ENCODE measurements at regions not wholly inside any gene's neighbourhood (a gene's known extent, or its start where the extent isn't known, plus 50 kb on each side); places are given as distances from the start of the nearest gene placed in this dataset.
"Not testable (repeated sequence)": the region's sequence is repeated elsewhere in the genome, so short reads cannot be mapped to it uniquely, and the experiment has no call there.

GRCh38 chr5:18999478-18999877 is 988.5 kb downstream of the CDH18 start:
- no peak for DNase-seq

DNA sequence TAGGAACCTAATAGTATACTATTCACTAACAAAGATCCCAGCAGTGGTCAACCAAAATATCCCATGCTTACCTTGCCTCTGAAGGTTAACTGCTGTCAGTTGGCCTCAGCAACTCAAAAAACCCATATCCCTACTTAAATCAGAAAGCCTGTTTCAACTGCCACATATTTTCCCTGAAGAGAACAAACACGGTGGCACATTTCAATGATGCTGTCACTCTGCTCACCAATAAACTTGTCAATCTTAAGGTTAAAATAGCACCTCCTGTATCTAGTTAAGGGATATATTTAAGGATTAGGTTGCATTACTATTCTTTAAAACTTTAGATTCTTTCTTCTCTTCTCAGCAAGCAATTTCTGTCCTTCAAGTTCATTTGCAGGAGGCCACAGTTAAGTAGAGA is 986.9 kb downstream of the CDH18 start:
- no peak for DNase-seq

DNA sequence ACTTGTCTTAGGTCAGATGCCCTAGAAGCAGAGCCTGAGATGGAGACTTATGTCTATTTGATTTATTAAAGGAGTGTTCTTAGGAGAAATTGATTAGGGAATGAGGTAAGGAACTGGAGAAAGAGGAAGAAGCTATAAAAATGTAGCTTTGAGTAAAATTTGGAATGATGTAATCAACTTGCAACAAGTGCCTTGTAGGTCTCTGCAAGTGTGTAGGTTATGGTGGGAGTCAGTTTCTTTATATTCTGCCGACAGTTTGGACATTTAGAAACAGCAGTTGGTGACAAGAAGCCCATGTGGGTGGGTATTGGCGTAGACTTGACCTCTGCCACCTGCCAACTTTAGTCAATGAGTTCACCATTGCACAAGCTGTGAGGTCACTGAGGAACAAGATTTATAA is 986.5 kb downstream of the CDH18 start:
- no peak for DNase-seq

- DNase-seq, result no peak
Observed at GRCh38 chr5:19002111-19002510, 985.9 kb downstream of the CDH18 start.

DNA sequence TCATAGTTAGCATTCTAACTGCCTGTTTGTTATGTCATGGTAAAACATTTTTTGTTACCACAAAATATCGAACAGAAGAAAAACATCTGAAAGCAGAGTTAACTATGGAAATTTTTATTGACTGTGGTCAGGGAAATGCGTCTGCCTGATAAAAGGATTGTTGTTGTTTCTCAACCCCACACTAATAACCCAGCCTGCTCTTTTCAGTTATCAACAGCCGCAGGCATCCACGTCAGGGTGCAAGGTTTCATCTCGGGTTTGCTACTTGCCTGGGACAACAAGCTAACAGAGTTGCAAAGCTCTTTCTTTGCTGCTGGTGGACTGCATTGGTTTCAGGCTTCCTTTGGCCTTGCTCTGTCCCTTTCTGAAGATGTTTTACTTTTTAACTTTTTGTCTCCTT is 969.2 kb downstream of the CDH18 start:
- DNase-seq, result no peak

DNA sequence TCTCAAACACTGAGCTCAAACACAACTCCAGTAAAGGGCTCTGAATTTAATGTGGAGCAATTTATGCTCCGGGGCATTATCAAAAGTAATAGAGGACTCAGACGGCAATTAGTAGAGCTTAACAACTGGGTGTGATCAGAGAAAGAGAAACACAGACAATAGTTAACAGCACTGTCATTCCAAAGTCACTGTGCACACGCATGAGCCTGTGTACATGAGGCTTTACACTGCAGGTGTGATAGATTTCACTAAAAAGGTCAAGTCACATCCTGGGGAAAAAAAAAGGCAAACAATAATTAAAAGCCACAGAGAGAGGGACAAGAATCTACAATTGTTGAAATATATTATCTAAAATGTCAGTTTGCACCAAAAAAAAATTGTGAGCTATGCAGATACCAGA is 956.5 kb downstream of the CDH18 start:
- DNase-seq, result no peak

DNA sequence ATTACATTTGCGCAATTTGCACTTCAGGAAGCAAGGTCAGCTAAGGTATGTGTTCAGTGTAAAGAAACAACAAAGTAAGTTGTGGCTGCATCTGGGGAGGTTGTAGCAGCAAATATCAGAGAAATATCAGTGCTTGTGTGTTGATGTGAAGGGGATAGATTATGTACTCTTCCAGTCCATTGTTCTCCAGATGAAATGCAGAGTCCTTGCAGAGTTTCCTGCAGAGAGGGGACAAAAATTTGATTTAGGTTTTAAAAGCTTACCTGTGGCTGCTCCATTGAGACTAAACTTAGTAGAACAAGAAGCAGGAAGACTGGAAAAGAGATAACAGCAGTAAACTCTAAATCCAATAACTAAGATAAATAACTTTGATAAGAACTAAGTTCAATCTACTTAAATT is 952.2 kb downstream of the CDH18 start:
- DNase-seq, result no peak

DNA sequence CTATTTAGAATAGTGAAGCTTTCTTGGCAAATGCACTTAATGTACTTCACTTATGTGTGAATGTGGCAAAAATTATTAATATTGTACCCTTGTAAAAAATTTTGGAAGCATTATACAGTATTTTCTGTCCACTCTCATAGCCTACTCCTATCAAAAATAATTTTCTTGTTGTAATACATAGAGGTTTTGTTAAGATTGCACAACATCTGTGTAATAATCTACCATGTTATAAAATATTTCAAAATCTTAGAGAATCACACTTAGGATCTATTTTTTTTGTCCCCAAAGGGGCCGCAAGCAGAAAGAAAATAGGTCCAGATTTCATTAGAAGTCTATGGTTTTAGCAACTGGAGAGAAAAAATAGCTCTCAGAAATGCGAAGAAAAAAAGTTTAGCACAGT is 945.9 kb downstream of the CDH18 start:
- no peak for DNase-seq

GRCh38 chr5:19044311-19044710 is 943.7 kb downstream of the CDH18 start:
- no peak for DNase-seq

DNA sequence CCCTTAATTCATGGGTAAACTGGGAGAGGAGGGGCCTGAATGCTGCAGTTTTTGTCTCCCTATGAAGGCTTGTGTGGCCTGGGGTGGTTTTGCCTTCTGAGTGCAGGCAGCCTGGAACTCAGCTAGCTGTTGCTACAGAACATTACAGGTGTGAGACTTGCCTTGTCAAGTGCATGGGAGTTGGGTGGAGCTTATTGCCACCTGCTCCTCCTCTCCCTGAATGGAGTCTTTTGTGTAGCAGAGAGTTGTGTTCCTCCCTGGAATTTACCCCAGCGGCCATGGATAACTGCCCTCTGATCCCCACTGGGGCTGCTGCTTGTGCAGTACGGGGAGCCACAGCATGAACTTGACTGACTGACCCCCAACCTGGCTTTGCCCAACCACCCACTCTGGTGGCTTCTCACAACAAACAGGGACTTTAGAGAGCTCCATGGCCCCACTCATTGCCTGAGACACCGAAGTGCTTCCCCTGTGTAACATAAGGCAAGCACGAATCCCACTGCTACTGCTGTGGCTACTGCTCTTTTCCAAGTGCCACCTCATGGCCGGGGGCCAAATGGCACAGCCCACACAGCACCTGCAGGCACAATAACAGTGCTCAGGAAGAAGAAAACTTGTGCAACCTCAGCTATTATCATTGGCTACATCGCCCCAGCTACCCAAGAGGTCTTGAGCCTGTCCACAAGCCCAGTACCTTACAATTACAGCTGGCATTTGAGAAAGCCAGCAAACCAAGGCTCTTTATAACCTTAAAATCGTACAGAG is 942.9 kb downstream of the CDH18 start:
- no peak for DNase-seq

- no peak for DNase-seq
Observed at GRCh38 chr5:19047277-19047676, 940.7 kb downstream of the CDH18 start.

- no peak for DNase-seq
Observed at GRCh38 chr5:19048726-19049125, 939.3 kb downstream of the CDH18 start.

DNA sequence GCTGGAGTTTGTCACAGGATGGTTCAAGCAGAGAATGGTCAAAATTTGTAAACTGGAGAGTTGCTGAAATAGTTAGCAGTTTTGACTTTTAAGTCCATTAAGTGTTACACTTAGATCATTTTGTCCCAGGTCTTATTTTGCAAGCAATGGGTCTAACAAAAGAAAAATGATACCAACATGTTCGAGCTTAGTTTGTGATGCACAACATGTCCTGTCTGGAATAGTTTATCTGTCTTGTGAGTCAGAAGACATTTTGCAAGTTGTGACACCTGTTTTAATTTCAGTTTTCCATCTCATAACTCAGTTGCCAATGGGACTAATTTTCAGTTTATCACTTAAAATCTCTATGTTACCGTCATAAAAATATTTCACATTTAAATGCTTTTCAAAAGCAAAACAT is 929.8 kb downstream of the CDH18 start:
- no peak for DNase-seq

- DNase-seq, result no peak
Observed at GRCh38 chr5:19064094-19064493, 923.9 kb downstream of the CDH18 start.

- no peak for DNase-seq
Observed at GRCh38 chr5:19067741-19068140, 920.3 kb downstream of the CDH18 start.

DNA sequence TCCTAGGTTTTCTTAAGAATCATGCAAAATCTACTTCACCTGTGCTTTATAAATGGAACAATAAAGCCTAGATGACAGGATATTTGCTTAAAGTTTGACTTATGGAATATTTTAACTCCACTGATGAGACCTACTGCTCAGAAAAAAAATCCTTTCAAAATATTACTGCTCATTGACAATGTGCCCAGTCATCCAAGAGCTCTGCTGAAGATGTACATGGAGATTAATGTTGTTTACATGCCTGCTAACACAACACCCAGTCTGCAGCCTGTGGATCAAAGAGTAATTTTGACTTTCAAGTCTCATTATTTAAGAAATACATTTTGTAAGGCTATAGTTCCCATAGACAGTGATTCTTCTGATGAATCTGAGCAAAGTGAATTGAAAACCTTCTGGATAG is 889.6 kb downstream of the CDH18 start:
- no peak for DNase-seq

DNA sequence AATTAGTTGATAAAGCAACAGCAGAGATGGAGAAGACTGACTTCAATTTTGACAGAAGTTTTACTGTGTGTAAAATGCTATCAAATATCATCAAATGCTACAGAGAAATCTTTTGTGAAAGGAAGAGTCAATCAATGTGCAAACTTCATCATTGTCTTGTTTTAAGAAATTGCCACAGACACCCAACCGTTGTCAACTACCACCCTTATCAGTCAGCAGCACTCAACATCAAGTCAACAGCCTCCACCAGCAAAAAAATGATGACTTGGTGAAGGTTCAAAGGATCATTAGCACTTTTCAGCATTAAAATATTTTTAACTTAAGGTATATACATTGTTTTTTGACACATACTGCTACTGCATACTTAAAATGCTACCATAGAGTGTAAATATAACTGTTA is 888.8 kb downstream of the CDH18 start:
- DNase-seq, result no peak

- no peak for DNase-seq
Observed at GRCh38 chr5:19104948-19105347, 883.1 kb downstream of the CDH18 start.

DNA sequence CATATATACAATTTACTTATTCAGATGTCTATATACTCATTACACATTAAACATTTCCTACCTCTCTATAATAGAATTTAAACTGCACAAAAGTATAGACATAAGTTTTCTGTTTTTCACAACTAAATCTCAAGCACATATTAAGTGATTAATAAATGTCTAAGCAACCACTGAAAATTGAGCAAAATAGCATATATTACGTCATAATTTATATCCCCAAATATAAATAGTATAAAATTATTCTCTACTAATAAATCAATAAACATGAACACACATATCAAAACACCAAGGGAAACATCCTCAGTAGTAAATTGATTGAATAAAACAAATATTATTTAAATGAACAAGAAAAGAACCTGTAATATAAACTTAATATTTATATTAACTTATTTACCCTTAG is 865.1 kb downstream of the CDH18 start:
- no peak for DNase-seq

GRCh38 chr5:19125956-19126713 is 861.9 kb downstream of the CDH18 start:
- DNase-seq, result no peak

DNA sequence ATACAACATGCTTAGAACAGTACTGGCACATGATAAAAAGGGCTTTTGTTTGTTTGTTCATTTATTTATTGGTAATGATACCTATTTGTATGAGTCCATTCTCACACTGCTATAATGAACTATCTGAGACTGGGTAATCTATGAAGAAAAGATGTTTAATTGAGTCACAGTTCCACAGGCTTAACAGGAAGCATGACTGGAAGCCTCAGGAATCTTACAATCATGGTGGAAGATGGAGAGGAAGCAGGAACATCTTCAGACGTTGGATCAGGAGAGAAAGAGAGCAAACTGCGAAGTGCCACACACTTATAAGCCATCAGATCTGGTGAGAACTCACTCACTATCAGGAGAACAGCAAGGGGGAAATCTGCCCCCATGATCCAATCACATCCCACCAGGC is 847.7 kb downstream of the CDH18 start:
- no peak for DNase-seq

GRCh38 chr5:19141937-19142524 is 846.0 kb downstream of the CDH18 start:
- DNase-seq, result not testable (repeated sequence)

- DNase-seq, result not testable (repeated sequence)
Observed at GRCh38 chr5:19142713-19143414, 845.1 kb downstream of the CDH18 start.

DNA sequence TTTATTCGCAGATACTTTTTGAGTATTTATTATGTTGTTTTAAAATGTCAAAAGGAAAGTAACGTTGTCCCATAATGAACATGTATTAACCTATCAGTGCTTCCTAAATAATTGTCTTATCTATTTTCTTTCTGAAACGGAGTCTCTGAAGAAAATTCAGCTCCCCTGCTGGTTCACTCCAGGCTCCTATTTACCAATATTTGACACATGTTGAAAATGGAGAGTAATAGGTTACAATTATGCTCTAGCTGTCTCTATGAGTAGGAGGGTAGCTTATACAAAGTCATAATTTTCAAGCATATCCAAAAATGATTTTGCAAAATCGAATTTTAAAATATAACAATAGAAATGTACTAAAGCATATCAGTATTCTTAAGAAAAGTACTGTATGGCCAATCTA is 844.1 kb downstream of the CDH18 start:
- DNase-seq, result no peak

All from activated gamma-delta T cell treated with Interleukin-2 at 50 U/mL for 16 hours (primary cell).